Ishikawa (cell line): ENCODE measurements at regions not wholly inside any gene's neighbourhood (a gene's known extent, or its start where the extent isn't known, plus 50 kb on each side); places are given as distances from the start of the nearest gene placed in this dataset.

Source experiments
- CEBPB ChIP-seq: IDR thresholded peaks from 2 replicates; pipeline ENCODE4 v1.6.1; 2012
- CREB1 ChIP-seq: IDR thresholded peaks from 2 replicates; pipeline ENCODE4 v1.6.1; 2012; ENCODE audit warnings: low read depth
- EGR1 ChIP-seq: IDR thresholded peaks from 2 replicates; pipeline ENCODE4 v1.6.1; 2012
- EP300 ChIP-seq: IDR thresholded peaks from 2 replicates; pipeline ENCODE4 v1.6.1; 2012; ENCODE audit warnings: borderline replicate concordance
- FOXM1 ChIP-seq: IDR thresholded peaks from 2 replicates; pipeline ENCODE4 v1.6.1; 2012; ENCODE audit warnings: low read depth, borderline replicate concordance
- NFIC ChIP-seq: IDR thresholded peaks from 2 replicates; pipeline ENCODE4 v1.6.1; 2012
- RAD21 ChIP-seq: IDR thresholded peaks from 2 replicates; pipeline ENCODE4 v1.6.1; 2012; ENCODE audit warnings: low read depth
- TAF1 ChIP-seq: IDR thresholded peaks from 2 replicates; pipeline ENCODE4 v1.6.1; 2012; ENCODE audit warnings: low read depth, mild to moderate bottlenecking
- TEAD4 ChIP-seq: IDR thresholded peaks from 2 replicates; pipeline ENCODE4 v1.6.1; 2012
- YY1 ChIP-seq: IDR thresholded peaks from 2 replicates; pipeline ENCODE4 v1.6.1; 2012; ENCODE audit warnings: low read depth
- ZBTB7A ChIP-seq: IDR thresholded peaks from 2 replicates; pipeline ENCODE4 v1.6.1; 2012; ENCODE audit warnings: low read depth
- TF ChIP-seq, protein P1 (sequence below): IDR thresholded peaks from 2 replicates; pipeline ENCODE4 v1.6.1; 2012
- TF ChIP-seq, protein P2 (sequence below): IDR thresholded peaks from 2 replicates; pipeline ENCODE4 v1.6.1; 2012
- TF ChIP-seq, protein P3 (sequence below): IDR thresholded peaks from 2 replicates; pipeline ENCODE4 v1.6.1; 2012; ENCODE audit warnings: low read depth, mild to moderate bottlenecking

GRCh38 chr10:130458509-130458908 is 322.3 kb downstream of the GLRX3 start:
- TF ChIP-seq TAF1 (no peak), RAD21 (no peak), CEBPB (no peak), EP300 (no peak), ZBTB7A (no peak), YY1 (no peak), EGR1 (no peak), CREB1 (no peak), TEAD4 (no peak), NFIC (no peak), FOXM1 (no peak)
- TF ChIP-seq, protein P1, sequence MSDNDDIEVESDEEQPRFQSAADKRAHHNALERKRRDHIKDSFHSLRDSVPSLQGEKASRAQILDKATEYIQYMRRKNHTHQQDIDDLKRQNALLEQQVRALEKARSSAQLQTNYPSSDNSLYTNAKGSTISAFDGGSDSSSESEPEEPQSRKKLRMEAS = no peak
- TF ChIP-seq, protein P2, sequence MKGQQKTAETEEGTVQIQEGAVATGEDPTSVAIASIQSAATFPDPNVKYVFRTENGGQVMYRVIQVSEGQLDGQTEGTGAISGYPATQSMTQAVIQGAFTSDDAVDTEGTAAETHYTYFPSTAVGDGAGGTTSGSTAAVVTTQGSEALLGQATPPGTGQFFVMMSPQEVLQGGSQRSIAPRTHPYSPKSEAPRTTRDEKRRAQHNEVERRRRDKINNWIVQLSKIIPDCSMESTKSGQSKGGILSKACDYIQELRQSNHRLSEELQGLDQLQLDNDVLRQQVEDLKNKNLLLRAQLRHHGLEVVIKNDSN = no peak
- TF ChIP-seq, protein P3, sequence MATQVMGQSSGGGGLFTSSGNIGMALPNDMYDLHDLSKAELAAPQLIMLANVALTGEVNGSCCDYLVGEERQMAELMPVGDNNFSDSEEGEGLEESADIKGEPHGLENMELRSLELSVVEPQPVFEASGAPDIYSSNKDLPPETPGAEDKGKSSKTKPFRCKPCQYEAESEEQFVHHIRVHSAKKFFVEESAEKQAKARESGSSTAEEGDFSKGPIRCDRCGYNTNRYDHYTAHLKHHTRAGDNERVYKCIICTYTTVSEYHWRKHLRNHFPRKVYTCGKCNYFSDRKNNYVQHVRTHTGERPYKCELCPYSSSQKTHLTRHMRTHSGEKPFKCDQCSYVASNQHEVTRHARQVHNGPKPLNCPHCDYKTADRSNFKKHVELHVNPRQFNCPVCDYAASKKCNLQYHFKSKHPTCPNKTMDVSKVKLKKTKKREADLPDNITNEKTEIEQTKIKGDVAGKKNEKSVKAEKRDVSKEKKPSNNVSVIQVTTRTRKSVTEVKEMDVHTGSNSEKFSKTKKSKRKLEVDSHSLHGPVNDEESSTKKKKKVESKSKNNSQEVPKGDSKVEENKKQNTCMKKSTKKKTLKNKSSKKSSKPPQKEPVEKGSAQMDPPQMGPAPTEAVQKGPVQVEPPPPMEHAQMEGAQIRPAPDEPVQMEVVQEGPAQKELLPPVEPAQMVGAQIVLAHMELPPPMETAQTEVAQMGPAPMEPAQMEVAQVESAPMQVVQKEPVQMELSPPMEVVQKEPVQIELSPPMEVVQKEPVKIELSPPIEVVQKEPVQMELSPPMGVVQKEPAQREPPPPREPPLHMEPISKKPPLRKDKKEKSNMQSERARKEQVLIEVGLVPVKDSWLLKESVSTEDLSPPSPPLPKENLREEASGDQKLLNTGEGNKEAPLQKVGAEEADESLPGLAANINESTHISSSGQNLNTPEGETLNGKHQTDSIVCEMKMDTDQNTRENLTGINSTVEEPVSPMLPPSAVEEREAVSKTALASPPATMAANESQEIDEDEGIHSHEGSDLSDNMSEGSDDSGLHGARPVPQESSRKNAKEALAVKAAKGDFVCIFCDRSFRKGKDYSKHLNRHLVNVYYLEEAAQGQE = no peak
